C4-2B (cell line): ENCODE measurements at regions not wholly inside any gene's neighbourhood (a gene's known extent, or its start where the extent isn't known, plus 50 kb on each side); places are given as distances from the start of the nearest gene placed in this dataset.
"Not testable (repeated sequence)": the region's sequence is repeated elsewhere in the genome, so short reads cannot be mapped to it uniquely, and the experiment has no call there.

ENCODE experiments used
- ZFX ChIP-seq: fragments of 450-650 bp; IDR thresholded peaks from 2 replicates; pipeline ENCODE4 v1.6.1; 2017
- TF ChIP-seq, protein P1 (sequence below): fragments of 450-650 bp; conservative IDR thresholded peaks from 2 replicates; pipeline ENCODE4 v1.5.1; 2017; ENCODE audit warnings: mild to moderate bottlenecking

DNA sequence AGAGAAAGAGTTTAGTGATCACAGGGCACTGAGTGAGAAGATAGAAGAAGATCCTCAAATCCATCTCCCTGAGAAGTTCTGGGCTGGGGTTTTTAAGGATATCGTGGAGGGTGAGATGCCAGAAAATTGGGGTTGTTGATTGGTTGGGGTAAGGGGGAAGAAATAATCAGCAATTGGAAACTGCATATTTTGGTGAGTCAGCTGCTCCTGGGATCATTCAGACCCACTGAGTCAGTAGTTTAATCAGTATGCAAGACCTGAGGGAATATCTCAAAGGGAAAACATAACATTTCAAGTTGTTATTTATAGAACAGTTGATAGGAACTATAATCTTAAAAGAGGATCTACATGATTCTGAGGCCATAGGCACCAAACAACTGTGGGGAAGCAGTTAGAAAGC, 183.4 kb downstream of the FCRL5 start:
- TF ChIP-seq, protein P1, sequence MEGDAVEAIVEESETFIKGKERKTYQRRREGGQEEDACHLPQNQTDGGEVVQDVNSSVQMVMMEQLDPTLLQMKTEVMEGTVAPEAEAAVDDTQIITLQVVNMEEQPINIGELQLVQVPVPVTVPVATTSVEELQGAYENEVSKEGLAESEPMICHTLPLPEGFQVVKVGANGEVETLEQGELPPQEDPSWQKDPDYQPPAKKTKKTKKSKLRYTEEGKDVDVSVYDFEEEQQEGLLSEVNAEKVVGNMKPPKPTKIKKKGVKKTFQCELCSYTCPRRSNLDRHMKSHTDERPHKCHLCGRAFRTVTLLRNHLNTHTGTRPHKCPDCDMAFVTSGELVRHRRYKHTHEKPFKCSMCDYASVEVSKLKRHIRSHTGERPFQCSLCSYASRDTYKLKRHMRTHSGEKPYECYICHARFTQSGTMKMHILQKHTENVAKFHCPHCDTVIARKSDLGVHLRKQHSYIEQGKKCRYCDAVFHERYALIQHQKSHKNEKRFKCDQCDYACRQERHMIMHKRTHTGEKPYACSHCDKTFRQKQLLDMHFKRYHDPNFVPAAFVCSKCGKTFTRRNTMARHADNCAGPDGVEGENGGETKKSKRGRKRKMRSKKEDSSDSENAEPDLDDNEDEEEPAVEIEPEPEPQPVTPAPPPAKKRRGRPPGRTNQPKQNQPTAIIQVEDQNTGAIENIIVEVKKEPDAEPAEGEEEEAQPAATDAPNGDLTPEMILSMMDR = not testable (repeated sequence)
- TF ChIP-seq ZFX = not testable (repeated sequence)
